DMS153 treated with DMSO at 0.1 percent for 48 hours (cell line): ENCODE measurements at regions not wholly inside any gene's neighbourhood (a gene's known extent, or its start where the extent isn't known, plus 50 kb on each side); places are given as distances from the start of the nearest gene placed in this dataset.
"Not testable (repeated sequence)": the region's sequence is repeated elsewhere in the genome, so short reads cannot be mapped to it uniquely, and the experiment has no call there.

Experiments
- DNase-seq: peaks from one replicate; lab custom pipeline; 2025; ENCODE audit not compliant: unreplicated experiment; lab: John Stamatoyannopoulos, UW

DNA sequence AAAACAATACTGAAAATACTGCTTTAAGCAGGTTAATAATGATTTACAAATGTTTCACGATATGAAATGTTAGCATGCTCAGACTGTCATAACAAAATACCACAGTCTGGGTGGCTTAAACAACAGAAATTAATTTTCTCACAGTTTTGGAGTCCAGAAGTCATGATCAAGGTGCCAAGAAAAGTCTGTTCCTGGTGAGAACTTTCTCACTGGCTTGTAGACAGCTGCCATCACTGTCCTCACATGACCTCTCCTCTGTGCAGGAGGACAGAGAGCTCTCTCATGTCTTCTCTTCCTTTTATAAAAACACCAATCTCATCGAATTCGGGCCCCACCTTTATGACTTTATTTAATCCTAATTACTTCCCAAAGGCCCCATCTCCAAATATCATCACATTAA, 426.7 kb downstream of the KLHL13 start:
- no peak for DNase-seq

DNA sequence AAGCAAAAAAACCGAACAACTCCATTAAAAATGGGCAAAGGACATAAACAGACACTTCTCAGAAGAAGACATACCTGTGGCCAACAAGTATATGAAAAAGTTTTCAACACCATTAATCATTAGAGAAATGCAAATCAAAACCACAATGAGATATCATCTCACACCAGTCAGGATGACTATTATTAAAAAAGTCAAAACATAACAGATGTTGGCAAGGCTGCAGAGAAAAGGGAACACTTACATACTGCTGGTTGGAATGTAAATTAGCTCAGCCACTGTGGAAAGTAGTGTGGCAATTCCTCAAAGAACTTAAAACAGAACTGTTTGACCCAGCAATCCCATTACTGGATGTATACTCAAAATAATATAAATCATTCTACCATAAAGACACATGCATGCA, 436.3 kb downstream of the KLHL13 start:
- DNase-seq = no peak

DNA sequence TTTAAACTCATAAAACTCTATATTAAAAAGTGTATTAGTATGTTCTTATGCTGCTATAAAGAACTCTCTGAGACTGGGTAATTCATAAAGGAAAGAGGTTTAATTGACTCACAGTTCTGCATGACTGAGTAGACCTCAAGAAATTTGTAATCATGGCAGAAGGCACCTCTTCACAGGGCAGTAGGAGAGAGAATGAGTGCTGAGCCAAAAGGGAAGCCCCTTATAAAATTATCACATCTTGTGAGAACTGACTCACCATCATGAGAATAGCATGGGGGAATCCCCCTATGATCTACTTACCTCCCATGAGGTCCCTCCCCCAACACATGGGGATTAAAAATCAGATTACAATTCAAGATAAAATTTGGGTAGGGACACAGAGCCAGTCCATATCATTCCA, 463.2 kb downstream of the KLHL13 start:
- DNase-seq = no peak

DNA sequence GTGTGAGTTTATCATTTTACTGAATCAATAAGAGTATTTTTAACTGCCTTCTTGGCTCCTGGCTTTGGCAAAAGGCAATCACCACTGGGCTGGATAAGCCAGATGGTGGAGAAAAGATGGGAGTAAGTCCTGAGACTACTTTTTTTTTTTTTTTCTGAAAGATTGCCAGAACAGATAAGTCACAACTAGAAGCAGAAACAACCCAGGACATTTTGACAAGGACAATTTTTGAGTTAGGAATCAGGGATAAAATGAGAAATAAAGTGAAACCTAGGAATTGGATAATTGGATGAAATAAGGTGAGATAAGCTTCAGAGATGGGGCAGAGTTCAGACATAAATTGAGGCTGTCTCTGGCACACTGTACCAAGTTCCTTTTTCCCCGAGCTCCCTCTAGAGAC, 471.0 kb downstream of the KLHL13 start:
- no peak for DNase-seq

DNA sequence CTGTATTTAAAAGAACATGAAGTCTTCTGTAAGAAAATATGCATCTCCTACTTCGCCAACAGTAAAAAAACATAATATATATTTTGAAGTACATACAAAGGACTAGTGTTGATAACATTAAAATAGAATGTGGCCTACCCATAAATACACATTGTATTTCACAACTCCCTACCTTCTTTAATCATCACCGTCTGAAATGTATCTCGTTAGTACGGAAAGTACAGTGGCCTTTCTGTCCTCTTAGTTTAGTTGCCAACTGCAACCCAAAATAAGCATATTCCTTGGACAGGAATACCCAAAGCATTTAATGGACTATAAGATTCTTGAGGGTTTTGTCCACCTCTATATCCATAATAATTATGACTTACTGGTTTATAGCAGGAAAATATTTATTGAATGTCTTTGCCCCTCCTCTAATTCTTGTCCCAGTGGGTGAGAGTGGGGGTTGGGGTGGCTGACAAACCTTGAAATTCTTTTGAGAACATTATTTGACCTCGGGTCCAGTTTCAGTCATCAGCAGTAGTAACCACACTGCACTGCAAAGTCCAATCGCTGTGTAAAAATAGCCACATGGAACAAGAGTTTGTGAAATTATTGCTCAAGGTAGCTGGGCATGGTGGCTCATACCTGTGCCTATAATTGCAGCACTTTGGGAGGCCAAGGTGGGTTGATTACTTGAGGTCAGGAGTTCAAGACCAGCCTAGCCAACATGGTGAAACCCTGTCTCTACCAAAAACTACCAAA, 474.5 kb downstream of the KLHL13 start:
- no peak for DNase-seq

DNA sequence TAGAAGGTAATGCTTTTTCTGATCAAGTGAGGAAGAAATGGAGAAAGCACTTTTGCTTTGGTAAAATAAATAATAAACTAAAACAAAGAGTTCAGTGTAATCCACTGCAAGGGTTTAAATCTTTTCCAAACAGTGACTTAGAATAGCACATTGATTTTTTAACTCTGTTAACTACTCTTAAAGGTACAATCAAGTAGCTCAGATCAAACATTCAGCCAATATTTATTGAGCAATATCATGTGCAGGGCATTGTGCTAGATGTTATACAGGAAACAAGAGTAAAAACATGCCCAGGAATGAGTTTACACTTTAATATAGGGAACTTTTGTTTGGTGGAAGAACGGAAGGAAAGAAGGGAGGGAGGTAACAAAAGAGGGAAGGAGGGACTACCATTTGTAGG, 479.8 kb downstream of the KLHL13 start:
- no peak for DNase-seq

DNA sequence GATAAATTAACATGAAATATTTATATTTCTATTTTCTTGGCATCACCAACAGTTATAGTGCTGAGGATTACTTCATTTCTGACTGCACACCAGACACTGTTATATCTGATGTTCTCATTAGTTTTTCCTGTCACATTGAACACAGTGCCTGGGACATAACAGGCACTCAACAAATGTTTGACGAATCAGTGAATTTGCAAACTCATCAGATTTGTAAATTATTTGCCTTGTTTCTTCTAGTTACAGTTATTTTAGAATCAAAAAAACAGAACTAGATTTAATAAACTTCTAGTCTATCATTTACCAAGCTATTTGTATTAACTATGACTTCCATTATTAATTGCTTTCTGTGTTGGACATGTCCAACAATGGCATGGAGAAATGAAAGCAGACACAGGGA, 483.3 kb downstream of the KLHL13 start:
- DNase-seq = no peak

DNA sequence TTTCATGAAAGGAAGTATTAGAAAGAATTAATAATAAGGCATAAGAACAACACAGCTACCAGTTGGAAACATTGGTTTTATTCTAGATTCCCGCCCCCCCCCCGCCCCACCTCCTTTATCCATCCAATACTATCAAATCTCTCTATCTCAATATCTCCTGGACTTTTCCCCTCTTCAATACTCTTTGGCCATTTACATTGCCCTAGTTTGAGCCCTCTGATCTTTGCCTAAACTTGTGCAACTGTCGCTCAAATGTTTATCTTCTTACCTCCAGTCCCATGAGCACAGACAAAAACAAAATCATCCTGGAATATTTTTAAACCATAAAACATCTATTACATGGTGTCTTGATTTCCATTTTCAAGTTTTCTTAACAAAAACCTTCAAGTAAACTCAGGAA, 488.2 kb downstream of the KLHL13 start:
- no peak for DNase-seq

DNA sequence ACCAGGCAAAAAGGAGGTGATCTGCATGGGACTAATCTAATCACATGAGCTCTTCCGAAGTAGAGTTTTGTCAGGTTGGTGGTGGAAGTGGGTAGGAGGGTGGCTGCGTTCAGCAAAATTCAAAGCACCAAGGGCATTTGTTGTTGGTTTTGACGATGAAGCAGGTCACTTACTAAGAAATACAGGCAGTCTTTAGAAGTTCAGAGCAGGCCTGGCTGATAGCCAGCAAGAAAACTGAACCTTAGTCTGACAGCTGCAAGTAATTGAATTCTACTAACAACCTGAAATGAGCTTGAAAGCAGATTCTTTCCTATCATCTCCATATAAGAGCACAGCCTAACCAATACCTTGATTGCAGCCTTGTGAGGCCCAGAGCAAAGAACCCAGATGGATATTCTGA, 505.8 kb downstream of the KLHL13 start:
- DNase-seq = no peak

DNA sequence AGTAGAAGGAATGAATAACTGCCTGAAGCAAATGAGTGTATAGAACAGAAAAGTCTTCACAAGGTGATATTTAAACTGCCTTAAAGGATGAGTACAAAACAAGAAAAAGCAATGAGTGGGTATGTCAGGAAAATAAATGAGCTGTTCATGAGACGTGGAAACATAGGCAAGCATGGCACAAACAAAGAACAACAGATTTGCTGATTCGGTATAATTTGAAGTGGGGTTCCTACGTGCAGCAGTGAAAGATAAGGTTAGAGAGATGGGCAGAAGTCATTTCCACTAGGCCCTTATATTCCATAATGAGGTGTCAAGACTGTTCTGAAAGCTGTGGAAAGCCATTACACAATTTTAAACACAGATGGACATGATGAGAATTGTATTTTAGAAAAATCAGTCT, 506.6 kb downstream of the KLHL13 start:
- DNase-seq = no peak

DNA sequence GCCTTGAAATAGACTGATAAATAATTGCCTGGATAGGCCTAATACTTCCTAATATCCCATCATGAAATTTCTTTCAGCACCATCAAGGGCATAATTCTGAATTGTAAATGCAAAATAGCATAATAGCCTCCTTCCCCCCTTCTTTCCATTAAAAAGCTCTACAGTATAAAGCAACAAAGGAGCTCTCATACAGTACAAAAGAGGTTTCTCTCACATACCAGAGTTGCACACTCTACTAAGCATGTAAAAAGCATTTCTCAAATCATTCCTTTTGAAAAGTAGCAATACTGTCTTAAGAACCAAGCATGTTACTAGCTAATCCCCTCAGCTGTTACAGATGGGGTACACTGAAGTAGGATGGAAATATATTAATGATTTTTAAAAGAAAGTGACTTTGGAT, 509.0 kb downstream of the KLHL13 start:
- no peak for DNase-seq

DNA sequence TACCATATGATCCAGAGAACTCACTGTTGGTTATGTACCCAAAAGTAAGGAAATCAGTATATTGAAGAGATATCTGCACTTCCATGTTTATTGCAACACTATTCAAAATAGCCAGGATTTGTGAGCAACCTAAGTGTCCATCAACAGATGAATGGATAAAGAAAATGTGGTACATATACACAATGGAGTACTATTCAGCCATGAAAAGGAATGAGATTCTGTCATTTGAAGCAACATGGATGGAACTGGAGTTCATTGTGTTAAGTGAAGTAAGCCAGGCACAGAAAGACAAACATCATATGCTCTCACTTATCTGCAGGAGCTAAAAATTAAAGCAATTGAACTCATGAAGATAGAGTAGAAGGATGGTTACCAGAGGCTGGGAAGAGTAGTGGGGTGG, 510.5 kb downstream of the KLHL13 start:
- DNase-seq = not testable (repeated sequence)

DNA sequence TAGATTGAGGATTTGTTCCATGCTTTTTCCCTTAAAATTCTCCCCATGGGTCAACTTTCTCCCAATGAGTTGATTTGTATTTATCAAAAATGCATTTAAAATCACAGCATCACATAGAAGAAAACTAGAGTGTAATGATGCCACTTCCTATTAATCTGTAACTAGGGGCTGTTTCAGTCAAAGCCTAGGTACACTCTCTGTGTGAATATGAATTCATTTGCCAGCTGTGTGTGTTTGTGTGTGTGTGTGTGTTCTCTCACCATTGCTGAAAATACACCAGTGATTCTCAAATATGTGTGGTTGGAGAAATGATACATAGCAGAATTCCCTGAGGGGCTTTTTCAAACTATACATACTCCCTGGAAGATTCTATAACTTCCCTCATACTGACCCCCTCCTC, 546.5 kb downstream of the KLHL13 start:
- DNase-seq = no peak

DNA sequence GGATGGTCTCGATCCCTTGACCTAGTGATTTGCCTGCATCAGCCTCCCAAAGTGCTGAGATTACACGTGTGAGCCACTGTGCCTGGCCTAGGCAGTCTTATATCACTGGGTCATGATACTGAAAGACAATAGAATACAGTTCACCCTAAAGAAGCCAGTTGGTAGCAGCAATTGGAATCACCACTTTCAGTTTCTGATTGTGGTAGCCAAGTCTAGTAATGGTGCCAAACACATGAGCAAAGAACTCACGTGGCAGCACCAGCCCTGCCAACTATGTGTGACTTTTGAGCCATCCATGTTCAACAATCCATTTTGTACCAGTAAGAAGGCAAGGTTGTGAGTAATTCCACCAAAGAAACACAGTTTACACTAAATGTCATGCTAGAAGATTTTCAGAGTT, 548.4 kb downstream of the KLHL13 start:
- DNase-seq = no peak

DNA sequence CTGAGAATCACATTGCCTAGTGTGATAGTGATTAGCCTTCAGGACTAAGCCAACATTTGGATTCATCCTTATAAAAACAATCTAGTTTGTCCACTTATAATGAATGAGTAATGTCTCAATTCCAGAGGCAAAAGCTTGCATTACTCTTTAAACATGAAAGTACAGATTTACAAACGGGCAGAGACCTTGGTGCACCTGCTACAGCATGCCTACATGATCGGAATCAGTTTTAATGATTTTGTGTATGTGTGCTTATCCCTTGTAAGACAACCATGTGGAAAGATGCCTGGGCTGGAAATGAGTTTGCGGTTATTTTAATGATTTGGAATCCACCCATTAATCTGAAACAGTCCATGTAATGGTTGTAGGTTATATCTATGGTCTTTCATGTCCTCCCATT, 572.7 kb downstream of the KLHL13 start:
- DNase-seq = no peak

DNA sequence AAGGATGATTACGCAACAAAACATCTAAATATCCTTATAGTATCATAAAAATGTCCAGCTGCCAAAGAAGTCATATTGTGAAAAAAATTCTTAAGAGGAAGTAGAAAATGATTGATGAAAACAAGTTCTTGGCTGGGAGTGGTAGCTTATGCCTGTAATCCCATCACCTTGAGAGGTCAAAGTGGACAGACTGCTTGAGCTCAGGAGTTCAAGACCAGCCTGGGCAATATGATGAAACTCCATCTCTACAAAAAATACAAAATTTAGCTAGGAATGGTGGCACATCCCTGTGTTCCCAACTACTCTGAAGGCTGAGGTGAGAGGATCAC, 577.6 kb downstream of the KLHL13 start:
- DNase-seq = no peak

DNA sequence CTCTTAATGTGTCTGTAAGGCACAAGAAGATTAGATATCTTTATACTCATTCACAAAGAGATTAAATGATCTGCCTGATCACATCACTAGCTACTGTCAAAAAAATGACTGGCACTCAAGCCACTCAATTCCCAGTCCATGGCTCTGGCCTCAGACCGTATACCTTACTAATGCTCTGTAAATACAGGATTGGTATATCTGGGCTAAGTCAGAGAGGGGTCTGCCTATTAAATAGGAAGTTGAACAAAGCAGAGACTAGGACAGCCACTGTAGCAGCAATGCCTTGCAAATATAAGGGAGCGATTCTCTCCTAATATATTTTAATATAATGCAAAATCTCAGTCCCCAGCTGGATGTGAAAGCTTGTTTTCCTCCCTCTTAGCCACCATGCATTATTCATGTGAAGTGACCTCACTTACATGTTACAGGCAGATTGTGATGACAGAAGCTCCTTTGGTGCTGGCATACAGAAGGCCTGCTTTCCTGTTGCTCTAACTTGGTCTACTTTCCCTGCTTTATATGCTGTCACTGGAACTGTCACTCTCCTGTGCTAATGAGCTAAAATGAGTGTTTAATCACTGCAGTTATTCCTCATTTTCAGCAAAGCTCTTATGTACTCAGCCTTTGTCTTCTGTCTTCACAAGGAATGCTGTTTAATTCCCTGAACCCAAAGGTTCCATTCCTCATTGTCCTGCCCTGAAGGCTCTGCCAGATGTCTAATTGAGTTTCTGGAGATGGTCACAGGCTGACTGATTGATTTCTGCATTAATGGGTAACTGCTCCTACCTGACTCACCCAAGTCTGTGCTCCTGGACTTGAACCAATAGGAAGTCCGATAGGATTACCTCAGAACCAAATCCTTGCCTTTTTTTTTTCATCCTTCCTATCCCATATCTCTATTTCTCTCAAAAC, 578.2 kb downstream of the KLHL13 start:
- DNase-seq = no peak

DNA sequence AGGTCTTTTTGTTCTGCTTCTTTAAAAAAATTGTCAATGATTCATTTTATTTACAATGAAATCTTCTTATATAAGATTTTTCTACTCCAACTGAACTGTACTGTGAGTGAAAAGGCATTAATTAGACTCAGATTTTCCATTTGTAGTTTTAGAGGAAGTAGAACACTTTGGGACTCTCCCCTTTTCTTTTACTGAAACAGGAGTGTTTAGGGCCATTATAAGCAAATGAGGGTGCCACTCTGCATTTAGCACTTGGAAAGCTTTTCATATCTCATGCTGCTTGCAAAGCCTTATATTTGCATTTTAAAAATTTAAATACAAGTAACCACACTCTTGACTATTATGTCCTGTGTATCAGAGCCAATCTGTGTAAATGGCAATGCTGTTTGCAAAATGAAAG, 584.3 kb downstream of the KLHL13 start:
- no peak for DNase-seq

DNA sequence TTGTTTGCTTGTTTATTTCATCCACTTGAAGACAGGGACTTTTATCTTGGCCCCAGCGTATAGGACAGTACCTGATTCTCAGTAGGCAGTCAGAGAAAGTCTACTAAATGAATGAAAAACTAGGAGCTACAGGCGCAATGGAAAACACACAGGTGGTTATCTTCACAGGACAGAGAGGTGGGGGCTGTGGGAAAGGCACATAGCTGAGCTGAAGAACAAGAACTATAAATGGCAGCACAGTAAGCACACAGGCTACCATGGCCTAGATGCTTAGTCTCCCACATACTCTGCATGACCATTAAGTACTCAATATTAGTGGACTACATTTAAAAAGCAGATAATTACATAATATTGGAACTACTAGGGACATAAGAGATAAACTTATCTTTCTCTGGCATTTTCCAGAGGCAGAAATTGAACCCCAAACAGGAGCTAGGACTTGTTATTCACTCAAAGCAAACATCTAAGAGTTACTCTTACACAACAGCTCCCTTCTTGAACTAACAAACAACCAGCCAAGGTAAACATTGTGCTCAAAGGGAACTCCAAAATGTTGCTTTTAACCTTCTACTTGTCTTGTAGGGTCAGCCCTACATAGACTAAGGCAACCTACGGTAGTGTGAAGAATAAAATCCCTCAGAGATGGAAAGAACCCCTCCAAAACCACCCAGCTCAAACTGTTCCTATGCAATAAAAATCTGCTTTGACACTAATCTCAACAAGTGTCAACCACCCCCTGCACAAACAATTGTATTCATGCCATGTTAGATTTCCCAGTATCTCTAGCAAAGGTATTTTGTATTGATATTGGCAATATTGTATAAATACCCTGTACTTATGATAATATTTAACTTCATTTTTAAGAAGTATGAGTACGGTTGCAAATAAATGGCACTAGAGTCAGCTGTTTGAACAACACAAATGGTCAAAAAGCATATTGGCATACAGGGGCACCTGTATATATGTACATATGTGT, 593.6 kb downstream of the KLHL13 start:
- no peak for DNase-seq

DNA sequence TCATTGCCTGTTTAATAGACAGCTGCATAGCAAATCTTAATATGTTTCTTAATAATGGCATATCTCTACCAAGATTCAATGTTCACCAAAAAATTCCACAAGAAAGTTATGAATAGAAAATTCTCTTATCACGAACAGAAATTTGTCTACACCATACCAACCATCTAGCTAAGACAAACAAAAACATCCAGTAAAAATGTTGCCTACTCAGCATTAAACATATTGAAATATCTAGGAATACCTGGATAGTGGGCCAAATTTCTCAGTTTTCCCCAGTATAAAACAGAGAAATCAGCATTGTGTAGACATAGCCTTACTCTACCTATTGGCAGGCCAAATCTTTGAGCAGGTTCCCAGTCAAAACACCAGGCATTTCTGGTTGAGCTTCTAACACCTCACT, 598.6 kb downstream of the KLHL13 start:
- DNase-seq = no peak

DNA sequence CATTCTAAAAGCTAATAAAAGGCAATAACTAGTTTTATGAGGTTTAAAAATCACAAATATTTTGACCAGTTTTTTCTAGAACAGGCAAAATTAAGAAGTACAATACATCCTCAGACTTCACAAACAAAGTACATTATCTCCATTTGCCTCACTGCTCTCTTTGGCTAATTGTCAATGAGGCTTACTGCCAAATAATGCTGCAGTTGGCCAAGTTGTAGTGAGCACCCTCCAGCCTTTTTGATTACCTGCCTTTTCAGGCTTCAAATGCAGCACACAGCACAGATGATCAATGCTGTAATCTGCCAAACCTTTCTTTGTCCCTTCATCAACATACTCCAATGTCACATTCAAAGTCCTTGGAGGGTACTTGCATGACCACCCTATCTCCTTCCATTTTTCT, 605.2 kb downstream of the KLHL13 start:
- no peak for DNase-seq
